Breast epithelium (tissue), 3 donors: ENCODE measurements at regions not wholly inside any gene's neighbourhood (a gene's known extent, or its start where the extent isn't known, plus 50 kb on each side); places are given as distances from the start of the nearest gene placed in this dataset.

ENCODE experiments used
- CTCF ChIP-seq, 3 donors: fragments of 450-650 bp; IDR thresholded peaks; one replicate each; pipeline ENCODE4 v1.5.1; 2016 to 2017; ENCODE audit warnings: antibody characterized with exemption in 3 of 3, mild to moderate bottlenecking in 3 of 3, moderate library complexity in 3 of 3
- POLR2A ChIP-seq: fragments of 450-650 bp; IDR thresholded peaks from one replicate; pipeline ENCODE4 v1.6.1; 2016; ENCODE audit warnings: antibody characterized with exemption, mild to moderate bottlenecking, moderate library complexity

- no peak for TF ChIP-seq CTCF (IDR thresholded peaks at IDR 0.05)
- no peak for TF ChIP-seq POLR2A
Observed at GRCh38 chr20:24081077-24081476, 92.5 kb upstream of the GGTLC1 start.
